ENCODE measurements at regions not wholly inside any gene's neighbourhood (a gene's known extent, or its start where the extent isn't known, plus 50 kb on each side); places are given as distances from the start of the nearest gene placed in this dataset.

GRCh38 chr7:68103319-68103718, 1106.7 kb downstream of the TYW1 start:
- H3K9me2 ChIP-seq (replicated peaks; ENCODE audit: low read length): no peaks in the 10 kb centered on the region
- no peak overlapping the region for H3K27ac ChIP-seq (ENCODE audit: low read length)
- DNase-seq: no peak
- no peaks in the 10 kb centered on the region for H3F3A ChIP-seq (ENCODE audit: low read length, unreplicated experiment)
- no peak overlapping the region for H2AFZ ChIP-seq (ENCODE audit: low read length)
- no peaks in the 10 kb centered on the region for H3K9me3 ChIP-seq (ENCODE audit: low read length)
- ATAC-seq: no peak
- H3K27me3 ChIP-seq (ENCODE audit: low read length): no peaks in the 10 kb centered on the region
- no peak overlapping the region for H3K4me2 ChIP-seq (ENCODE audit: low read length)
- TF ChIP-seq EZH2phosphoT487 (IDR thresholded peaks at IDR 0.05; ENCODE audit: borderline replicate concordance, low read length) (no peak), EZH2 (IDR thresholded peaks at IDR 0.05; ENCODE audit: low read length, unreplicated experiment) (no peak)
- TF ChIP-seq, protein P1, sequence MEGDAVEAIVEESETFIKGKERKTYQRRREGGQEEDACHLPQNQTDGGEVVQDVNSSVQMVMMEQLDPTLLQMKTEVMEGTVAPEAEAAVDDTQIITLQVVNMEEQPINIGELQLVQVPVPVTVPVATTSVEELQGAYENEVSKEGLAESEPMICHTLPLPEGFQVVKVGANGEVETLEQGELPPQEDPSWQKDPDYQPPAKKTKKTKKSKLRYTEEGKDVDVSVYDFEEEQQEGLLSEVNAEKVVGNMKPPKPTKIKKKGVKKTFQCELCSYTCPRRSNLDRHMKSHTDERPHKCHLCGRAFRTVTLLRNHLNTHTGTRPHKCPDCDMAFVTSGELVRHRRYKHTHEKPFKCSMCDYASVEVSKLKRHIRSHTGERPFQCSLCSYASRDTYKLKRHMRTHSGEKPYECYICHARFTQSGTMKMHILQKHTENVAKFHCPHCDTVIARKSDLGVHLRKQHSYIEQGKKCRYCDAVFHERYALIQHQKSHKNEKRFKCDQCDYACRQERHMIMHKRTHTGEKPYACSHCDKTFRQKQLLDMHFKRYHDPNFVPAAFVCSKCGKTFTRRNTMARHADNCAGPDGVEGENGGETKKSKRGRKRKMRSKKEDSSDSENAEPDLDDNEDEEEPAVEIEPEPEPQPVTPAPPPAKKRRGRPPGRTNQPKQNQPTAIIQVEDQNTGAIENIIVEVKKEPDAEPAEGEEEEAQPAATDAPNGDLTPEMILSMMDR (conservative IDR thresholded peaks at IDR 0.05; ENCODE audit: low read depth, low read length): no peak
- H3K36me3 ChIP-seq (ENCODE audit: low read depth, low read length): no peaks in the 10 kb centered on the region
- ChIA-PET CTCF (no interaction called here), POLR2A (ENCODE audit: unreplicated experiment) (no interaction called here)
- no peaks in the 10 kb centered on the region for H4K20me1 ChIP-seq (ENCODE audit: low read length)
- intact Hi-C loops (cut with micrococcal nuclease): no loop called here
- H3K9ac ChIP-seq (ENCODE audit: low read length): no peak overlapping the region
- H3K4me3 ChIP-seq (ENCODE audit: low read length): no peak overlapping the region
- H3K79me2 ChIP-seq (ENCODE audit: low read length): no peaks in the 10 kb centered on the region
- no peaks in the 10 kb centered on the region for H3K4me1 ChIP-seq (ENCODE audit: insufficient read depth, low read length)
- BruUV-seq (replicated peaks): no TSS peak

- BruUV-seq (replicated peaks): no TSS peak
- no peak for TF ChIP-seq EZH2 (IDR thresholded peaks at IDR 0.05; ENCODE audit: low read length, unreplicated experiment)
- TF ChIP-seq, protein P1 (conservative IDR thresholded peaks at IDR 0.05; ENCODE audit: low read depth, low read length): no peak
- no peak for TF ChIP-seq EZH2phosphoT487 (IDR thresholded peaks at IDR 0.05; ENCODE audit: borderline replicate concordance, low read length)
- Histone ChIP-seq H4K20me1 (ENCODE audit: low read length) (no peaks in the 10 kb centered on the region), H3K4me3 (ENCODE audit: low read length) (no peak overlapping the region), H3K4me1 (ENCODE audit: insufficient read depth, low read length) (no peaks in the 10 kb centered on the region), H3K4me2 (ENCODE audit: low read length) (no peak overlapping the region), H3K9me2 (replicated peaks; ENCODE audit: low read length) (no peaks in the 10 kb centered on the region), H3K79me2 (ENCODE audit: low read length) (no peaks in the 10 kb centered on the region), H3K36me3 (ENCODE audit: low read depth, low read length) (no peaks in the 10 kb centered on the region), H3F3A (ENCODE audit: low read length, unreplicated experiment) (no peaks in the 10 kb centered on the region), H2AFZ (ENCODE audit: low read length) (no peak overlapping the region), H3K9me3 (ENCODE audit: low read length) (no peaks in the 10 kb centered on the region), H3K27me3 (ENCODE audit: low read length) (no peaks in the 10 kb centered on the region), H3K9ac (ENCODE audit: low read length) (no peak overlapping the region), H3K27ac (ENCODE audit: low read length) (no peak overlapping the region)
- no peak for DNase-seq
- POLR2A ChIA-PET (ENCODE audit: unreplicated experiment): no interaction called here
- CTCF ChIA-PET: no interaction called here
- intact Hi-C loops (cut with micrococcal nuclease): no loop called here
- no peak for ATAC-seq
Observed at GRCh38 chr7:68107261-68107660, 1110.6 kb downstream of the TYW1 start.

- TF ChIP-seq, protein P1 (conservative IDR thresholded peaks at IDR 0.05; ENCODE audit: low read depth, low read length): no peak
- TF ChIP-seq EZH2phosphoT487 (IDR thresholded peaks at IDR 0.05; ENCODE audit: borderline replicate concordance, low read length) (no peak), EZH2 (IDR thresholded peaks at IDR 0.05; ENCODE audit: low read length, unreplicated experiment) (no peak)
- H2AFZ ChIP-seq (ENCODE audit: low read length): no peak overlapping the region
- no peaks in the 10 kb centered on the region for H3K27me3 ChIP-seq (ENCODE audit: low read length)
- no peaks in the 10 kb centered on the region for H3K9me2 ChIP-seq (replicated peaks; ENCODE audit: low read length)
- H3K9ac ChIP-seq (ENCODE audit: low read length): no peak overlapping the region
- POLR2A ChIA-PET (ENCODE audit: unreplicated experiment): no interaction called here
- DNase-seq: no peak
- H3K79me2 ChIP-seq (ENCODE audit: low read length): no peaks in the 10 kb centered on the region
- CTCF ChIA-PET: no interaction called here
- H3K36me3 ChIP-seq (ENCODE audit: low read depth, low read length): no peaks in the 10 kb centered on the region
- intact Hi-C loops (cut with micrococcal nuclease): no loop called here
- no peaks in the 10 kb centered on the region for H3K9me3 ChIP-seq (ENCODE audit: low read length)
- no peaks in the 10 kb centered on the region for H3K4me1 ChIP-seq (ENCODE audit: insufficient read depth, low read length)
- no peak overlapping the region for H3K4me3 ChIP-seq (ENCODE audit: low read length)
- no peak overlapping the region for H3K27ac ChIP-seq (ENCODE audit: low read length)
- BruUV-seq (replicated peaks): no TSS peak
- H4K20me1 ChIP-seq (ENCODE audit: low read length): no peaks in the 10 kb centered on the region
- ATAC-seq: no peak
- H3K4me2 ChIP-seq (ENCODE audit: low read length): no peak overlapping the region
- no peaks in the 10 kb centered on the region for H3F3A ChIP-seq (ENCODE audit: low read length, unreplicated experiment)
Observed at GRCh38 chr7:68107968-68108367, 1111.3 kb downstream of the TYW1 start.
